Activated T-cell treated with anti-CD3 and anti-CD28 coated beads for 24 hours (primary cell): ENCODE measurements at regions not wholly inside any gene's neighbourhood (a gene's known extent, or its start where the extent isn't known, plus 50 kb on each side); places are given as distances from the start of the nearest gene placed in this dataset.
A peak's percentile ranks its signal among the peaks of the same experiment; 100 is the strongest.

Source experiments
- DNase-seq: peaks from one replicate; pipeline ENCODE4 v3.0.0-alpha.2; 2020; ENCODE audit warnings: low read depth

DNA sequence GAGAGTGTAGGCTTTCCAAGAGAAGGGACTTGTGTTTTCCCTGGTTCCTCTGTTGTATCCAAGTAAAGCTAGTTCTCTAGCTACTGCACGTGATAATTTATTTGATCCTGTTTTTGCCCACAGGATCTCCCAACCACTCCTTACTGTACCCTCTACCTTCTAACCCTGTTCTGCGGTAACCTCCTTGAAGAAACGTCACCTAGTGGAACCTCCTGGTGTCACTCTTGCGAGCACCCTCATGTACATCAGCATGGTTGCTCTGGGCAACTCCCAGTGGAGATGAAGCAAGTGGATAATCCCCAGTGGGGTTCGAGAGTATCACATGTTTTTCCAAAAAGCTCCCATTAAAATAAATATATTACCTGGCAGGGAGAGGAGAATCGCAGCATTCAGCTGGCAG, 108.9 kb upstream of the CLMP start:
- DNase-seq = no peak

DNA sequence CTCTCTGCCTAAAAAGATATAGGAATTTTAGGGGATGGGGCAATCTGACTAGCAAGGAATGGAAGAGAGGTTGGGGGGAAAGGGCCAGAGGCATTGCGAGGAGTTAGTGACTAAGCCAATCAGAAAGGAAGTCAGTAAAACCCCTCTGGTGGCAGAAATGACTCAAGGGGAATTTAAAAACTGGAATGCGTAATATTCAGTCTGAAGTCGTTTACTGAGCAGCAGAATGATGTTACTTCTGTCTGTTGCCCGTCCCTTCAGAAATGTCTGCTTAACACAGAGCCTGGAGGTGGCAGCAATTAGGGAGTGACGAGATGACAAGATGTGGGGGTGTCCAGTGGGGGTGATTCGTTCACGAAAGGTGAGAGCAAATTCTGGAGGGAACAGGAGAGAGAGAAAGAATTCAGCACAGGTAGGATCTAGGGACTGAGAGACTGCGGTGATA, 107.7 kb upstream of the CLMP start:
- peak; percentile 23 for DNase-seq

DNA sequence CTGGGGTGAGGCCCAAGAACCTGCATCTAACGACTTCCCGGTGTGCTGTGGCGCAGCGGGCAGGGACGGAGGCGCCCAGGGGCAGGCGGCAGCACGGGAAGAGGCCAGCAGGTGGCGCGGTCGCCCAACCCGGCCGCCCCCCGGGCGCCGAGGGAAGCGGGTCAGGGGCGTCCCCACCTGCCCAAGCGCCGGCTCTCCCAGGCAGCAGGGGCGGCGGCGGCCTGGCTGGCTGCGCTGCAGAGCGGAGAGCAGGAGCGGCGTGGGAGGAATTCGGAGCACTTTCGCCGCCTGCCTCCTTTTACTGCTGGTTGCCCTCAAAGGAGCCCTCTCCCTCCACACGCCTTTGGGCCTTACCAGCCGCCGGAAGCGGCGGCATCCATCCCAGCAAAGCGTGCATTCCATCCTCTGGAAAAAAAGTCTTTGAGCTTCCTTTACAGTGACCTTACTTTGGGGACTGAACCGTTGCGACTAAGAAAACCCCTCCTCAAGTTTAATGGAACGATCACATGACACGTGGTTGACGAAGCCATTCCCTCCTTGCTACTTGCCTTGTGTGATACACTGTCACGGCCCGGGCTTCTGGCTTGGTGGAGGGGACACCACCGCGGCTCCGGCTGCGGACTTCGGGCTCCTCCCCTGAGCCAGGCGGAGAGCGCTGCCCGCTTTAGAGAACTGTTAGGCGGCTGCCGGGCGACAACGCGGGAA, 106.8 kb upstream of the CLMP start:
- DNase-seq = peak; percentile 60

DNA sequence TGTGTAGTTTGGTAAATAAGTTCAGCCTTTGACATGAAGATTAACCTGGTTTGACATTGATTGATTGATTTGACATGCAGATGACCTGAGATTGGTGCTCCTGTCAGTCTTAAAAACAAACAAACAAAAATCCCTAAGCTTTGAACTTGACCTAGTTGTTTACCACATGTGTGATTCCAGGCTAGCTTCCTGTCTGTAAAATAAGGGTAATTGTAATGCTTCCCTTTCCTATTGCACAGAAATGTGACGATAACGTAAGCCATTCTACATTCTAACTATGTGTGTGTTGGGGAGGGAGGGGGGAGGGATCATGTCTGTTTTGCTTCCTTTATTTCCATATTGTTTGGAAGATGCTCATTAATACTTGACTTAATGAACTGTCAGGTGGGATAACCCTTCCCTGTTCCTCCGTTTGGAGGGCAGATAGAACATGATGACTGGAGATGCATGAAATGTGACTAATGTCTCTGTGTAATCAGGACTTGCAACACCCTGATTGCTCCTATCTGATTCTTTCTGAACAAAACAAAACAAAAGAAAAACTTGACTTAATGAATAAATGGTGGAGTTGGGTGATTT, 106.1 kb upstream of the CLMP start:
- DNase-seq = no peak

DNA sequence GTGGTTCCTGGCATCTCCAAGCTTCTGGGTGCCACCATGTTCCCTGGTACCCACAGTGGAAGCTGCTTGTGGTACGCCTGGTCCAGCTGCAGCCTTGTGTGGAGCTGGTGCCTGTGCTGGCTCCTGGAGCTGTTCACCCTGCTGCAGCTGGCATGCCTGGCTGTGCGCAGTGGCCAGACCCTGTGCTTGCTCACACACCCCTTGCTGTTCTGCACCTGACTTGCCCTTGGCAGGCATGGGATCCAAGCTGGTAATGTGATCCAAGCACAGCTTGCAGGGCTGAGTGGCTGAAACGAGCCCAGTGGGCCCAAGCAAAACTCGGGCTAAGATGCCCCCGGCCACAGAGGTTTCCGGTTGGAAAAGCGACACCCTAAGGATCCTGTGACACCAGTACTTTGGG, 104.7 kb upstream of the CLMP start:
- no peak for DNase-seq

DNA sequence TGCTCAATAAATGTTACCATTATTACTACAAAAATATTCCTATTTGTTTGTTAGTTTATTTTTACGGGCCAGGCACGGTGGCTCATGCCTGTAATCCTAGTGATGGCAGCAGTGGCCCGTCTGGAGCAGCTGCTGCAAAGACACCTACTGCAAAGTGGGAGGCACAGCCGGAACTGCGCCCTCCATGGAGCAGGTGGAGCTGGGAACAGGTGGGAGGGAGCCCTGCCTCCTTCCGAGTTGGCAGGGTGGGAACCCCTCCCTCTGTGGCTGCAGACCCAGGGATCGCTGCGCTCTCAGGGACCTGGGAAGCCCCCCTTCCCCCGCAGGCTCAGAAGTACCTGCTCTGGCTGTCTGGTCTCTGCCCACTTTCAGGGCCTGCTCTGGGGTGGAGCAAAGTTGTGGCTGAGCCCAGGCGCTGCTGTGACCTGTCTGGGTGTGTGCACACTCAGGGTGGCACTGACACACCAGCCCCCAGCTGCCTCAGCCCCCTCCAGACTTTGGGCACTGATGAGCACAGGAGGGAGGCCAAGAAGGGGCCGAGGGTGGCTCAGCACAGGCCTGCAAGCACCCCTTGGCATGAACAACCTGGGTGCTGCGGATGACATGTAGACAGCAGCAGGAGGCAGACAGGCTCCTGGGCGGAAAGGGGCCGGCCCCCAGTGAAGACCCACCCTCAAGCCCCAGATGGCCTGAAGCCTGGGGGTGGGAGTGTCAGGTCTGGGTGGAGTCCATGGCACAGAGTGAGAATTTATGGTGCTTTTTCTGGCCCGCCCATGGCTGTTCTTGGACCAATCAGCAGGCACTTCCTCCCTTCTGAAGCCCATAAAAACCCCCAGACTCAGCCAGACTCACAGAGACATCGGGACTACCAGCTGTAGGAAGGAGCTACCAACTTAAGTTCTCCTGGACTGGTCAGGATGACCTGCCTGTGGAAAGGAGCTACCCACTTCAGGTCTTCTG, 103.7 kb upstream of the CLMP start:
- DNase-seq = no peak

DNA sequence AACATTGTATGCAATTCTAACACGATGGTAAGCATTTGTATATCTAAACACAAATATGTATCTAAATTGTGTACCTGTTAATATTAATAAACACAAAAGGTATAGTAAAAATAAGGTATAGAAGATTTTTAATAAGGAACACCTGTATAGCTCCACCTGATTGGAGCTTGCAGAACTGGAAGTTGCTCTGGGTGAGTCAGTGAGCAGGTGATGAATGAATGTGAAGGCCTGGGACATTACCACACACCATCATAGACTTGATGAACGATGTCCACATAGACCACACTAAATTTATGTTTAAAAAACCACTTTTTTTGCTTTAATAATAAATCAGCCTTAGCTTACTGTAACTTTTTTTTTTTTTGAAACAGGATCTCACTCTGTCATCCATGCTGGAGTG, 97.6 kb upstream of the CLMP start:
- no peak for DNase-seq

DNA sequence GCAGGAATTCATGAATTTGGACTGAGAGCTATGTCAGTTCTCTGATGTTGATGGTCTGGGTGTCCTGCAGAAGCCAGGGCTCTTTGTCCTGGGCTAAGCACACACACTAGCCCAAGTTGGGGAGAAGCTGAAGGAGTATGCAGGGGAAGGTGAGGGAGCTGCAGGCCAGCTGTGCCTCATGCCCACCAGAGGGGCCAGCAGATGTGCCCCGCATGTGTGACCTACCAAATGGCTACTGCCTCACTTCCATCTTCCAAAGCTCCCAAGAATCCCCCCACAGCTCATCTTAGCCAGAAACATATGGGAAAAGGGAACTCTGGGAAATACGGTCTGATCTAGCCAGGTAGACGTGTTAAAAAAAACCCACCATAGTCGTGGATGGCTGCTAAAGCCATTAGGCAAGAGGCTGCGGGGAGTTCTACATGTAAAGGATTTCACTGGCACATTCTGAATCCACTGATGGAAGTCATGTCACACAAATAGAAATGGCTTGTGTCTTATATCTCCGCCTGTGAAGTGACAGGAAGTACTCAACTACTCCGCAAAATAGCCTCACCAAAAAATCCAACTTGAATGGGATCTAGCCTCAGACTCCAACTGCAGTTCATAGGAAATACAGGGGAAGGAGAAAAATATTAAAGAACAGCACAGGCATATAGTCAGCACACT, 96.3 kb upstream of the CLMP start:
- DNase-seq = no peak

DNA sequence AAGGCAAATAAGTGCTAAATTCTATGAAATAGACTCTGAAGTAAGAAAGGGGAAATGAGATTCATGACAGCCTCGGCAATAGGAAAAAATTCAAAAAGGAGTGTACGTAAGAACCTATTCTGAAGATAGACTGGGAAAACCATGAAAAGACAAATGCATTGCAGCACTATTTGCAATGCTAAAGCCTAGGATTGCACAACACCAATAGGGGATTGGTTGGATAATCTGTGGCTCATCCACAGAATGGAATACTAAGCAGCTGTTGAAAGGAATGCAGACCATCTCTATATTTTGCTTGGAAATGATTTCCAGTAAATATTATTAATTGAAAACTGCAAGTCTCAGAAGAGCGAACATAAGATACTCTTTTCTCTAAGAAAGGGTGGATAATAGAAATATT, 91.7 kb upstream of the CLMP start:
- DNase-seq = no peak

DNA sequence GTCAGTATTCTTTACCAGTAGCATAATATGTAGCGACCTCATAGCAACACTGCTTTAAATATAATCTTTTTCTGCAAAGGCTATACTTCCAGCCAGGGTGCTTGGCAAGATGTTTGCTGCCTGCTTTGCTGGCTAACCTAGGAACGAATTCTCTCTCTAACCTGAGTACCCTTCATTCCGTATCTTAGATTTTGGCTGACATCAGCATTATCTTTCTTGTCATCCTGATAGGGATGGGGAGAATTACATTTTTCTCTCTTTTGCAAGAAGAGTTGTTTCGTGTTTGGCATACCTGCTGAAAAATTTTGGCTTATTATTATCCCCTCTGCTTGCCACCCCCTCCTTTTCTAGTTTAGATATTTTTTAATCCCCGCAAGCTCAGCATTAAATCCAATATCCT, 91.2 kb upstream of the CLMP start:
- no peak for DNase-seq

DNA sequence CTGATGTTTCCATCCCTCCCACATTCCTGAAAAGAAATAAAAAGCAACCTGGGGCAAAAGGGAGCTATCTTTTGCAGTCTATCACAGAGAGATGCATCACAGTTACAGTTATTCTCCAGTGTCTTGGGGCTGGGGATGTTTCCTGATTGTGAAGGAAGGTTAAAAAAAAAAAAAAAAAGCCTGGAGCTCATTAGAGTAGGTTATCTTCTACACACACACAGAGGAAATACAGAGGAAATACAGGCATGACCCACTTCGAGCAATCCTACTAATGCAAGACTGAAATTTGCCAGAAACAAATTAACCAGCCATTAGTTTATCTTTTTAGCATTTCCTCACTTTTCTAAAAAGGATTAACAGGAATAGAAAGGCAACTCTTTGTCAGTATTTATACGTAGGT, 89.4 kb upstream of the CLMP start:
- no peak for DNase-seq

DNA sequence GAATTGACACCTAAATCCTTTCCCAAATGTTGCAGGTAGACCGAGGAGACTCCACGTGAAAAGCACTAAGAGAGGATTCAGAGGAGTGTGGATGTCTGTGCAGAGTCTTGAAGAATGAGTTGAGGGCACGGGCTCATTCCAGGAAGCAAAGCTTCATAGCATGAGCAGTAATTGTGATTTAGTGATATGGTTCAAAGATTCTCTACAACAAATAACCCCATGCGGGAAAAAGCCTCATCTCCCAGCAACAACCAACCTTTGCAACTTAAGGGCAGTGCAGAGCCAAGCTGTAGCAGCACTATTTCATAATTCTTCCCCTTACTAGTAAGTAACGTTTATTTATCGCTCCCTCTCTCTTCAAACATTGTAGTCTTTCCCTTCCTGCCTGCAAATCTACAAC, 87.5 kb upstream of the CLMP start:
- DNase-seq = no peak

DNA sequence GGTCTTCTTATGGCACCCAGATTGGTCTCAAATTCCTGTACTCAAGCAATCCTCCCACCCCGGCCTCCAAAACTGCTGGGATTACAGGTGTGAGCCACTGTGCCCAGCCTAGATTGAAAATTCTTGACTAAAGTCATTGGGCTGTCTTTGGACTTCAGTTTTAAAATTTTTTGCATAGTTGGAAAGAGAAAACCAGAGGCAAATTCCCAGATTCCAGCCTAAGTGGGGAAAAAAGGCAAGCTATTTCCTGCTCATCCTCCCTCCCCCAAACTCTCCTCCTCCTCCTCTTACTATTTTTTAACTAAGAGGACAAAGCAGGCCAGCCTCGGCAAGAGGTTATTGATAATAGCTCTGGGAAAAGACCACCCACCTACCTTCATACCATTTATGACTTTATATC, 78.6 kb upstream of the CLMP start:
- no peak for DNase-seq

DNA sequence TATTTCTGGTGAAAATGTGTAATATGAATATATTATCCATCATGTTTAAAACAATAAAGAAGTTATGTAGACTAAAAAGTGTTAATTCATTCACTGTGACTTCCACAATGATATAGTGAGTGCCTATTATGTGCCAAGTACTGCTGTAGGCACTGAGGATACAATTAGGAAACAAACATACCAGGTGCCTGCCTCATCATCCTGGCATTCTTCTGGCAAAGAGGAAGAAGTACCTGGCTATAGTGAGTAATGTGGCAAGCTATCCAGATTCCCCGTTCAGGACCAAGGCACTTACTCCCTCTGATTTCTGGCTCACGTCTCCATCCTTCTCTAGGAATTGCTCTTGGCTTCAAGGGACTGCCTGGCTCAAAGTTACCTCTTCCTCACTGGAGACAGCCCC, 77.5 kb upstream of the CLMP start:
- no peak for DNase-seq

DNA sequence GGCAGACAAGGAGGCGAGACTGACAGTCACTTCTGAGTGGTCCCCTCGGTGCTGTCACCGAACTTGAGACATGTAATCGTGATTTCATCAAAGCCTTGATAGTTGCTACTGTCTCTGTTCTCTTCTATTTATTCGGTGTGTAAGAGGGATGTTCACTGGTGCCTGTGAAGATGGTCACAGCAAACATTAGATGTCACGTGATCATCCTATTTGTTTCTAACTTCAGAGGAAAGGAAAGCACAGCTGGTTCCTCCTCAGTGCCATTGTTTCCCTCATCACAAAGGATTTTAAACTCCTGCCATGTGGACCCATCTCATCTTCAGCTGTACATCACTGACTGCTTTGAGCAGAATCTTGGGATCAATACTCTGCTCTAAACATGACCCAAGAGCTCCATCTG, 73.1 kb upstream of the CLMP start:
- no peak for DNase-seq

DNA sequence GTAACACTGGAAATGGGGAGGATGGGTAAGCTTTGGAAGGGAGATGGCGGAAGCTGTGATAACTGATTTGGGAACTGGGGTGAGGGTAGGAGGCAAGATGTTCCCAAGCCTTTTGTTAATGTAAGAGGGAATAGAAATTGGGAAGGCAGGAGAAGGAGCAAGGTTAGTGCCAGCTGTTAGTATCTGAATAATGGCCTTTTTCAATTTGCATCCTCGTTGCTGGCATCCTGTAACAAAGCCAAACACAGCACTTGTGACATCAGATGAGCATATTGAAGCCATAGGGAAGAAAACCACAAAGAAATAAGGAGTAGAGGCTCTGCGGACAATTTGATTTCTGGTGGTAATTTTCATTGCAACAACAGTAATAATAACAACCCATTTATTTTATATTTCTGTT, 70.9 kb upstream of the CLMP start:
- DNase-seq = no peak

DNA sequence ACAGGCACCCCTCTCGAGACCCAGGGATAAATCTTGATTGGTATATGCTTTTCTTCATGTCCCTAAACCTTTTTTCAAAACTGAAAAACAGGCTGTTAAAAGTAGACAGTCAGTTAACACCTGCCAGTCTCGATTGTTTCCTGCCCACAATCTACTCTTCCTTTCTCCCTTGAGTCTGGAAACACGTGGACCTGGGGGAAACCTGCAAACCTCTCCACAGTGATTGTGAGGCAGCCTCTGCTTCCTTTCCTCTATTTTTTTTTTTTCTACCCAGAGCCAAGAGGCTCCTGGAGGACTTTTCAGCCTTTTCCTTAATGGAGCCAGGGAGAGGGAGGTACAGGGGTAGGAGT, 69.4 kb upstream of the CLMP start:
- DNase-seq = no peak

DNA sequence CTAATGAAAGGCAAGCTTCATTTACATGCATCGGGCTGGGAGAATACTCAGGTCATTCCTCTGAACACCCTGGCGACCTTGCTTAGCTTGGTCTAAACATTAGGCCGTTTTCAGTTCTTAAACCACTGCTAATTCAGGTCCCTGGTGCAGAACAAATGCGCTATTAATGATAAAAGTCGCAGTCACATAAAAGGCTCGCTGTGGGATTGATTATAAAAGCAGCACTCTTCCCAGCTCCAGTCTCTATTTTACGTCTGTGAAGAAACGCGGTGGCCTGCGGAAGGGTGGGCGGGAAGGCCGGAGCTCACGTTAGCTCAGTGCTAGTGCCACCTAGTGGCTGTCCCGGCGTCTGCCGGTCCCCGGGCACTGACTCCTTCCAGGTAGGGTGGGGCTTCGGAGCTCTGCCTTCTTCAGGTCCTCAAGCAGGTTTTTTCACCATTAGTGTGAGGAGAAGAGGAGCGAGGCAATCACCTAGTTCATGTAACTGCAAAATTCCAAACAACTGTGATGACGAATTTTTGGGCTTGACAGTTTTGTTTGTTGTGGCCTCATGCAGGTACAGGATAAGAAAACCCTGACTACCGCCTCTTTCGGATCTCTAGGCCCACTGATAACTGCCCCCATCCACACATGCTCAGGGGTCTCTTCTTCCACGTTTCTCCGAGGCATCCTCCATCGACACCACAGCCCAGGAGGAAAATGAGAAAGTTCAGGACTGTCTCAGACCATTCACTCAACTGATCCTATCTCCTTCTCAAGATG, 66.5 kb upstream of the CLMP start:
- peak; percentile 48 for DNase-seq

DNA sequence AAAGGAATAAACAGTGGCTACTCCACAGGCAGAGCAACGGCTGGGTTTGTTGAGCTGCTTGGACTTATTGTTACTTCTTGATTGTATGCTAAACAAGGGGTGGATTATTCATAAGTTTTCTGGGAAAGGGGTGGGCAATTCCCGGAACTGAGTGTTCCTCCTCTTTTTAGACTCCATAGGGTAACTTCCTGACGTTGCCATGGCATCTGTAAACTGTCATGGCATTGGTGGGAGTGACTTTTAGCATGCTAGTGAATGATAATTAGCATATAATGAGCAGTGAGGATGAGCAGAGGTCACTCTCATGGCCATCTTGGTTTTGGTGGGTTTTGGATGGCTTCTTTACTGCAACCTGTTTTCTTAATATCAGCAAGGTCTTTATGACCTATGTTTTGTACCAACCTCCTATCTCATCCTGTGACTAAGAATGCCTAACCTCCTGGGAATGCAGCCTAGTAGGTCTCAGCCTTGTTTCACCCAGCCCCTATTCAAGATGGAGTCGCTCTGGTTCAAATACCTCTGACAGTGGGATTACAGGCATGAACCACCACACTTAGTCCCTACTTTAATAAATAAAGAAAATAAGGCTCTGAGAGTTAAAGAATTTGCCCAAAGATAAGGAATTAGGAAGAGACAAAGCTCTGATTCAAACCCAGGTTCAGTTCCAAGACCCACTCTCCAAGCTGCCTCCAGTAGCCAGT, 65.6 kb upstream of the CLMP start:
- no peak for DNase-seq

DNA sequence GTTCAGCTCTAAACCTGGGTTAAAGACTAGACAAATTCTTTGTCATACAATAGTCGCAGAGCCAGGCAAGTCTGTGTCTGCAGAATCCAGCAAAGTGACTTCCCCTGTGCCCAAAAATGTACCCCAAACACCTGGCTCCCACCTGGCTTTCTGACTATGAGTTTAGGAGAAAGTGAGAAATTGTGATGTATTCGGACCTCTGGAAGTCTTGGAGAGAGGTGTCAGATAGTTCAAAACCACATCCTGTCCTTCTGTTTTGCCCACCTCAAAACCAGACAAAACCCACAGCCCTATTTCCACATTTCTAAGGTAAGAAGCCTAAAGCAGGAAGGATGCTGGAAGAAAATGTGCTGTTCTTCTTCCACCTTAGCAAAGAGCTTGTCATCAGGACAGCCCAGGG, 63.8 kb upstream of the CLMP start:
- no peak for DNase-seq

DNA sequence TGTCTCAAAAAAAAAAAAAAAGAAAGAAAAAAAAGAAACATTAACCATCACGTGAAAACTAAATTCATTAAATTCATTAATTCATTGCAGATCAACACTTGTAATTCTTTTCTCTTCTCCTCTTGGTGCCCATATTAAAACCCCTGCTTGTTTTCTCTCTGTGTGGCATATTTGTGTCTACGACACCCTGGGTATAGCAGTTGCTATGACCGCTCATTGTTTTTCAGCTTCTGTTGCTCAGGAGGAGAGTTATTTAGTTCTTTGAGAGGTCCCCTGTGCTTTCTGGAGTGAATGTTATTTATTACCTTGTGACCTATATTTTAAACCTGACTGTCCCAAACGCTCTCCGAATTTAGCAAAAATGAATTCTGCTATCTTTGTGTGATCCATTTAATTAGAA, 62.3 kb upstream of the CLMP start:
- DNase-seq = no peak
